H1 (cell line): ENCODE measurements at regions not wholly inside any gene's neighbourhood (a gene's known extent, or its start where the extent isn't known, plus 50 kb on each side); places are given as distances from the start of the nearest gene placed in this dataset.

Experiments used
- CTCF ChIA-PET: fragments of 300-600 bp; sonication (Branson Sonifier 250); formaldehyde crosslinking; loops from one replicate; lab custom pipeline; 2021; ENCODE audit not compliant: partially characterized antibody; lab: Charles Lee
- POLR2A ChIA-PET: fragments of 300-600 bp; sonication (Branson Sonifier 250); formaldehyde crosslinking; loops from one replicate; lab custom pipeline; 2021; ENCODE audit warnings: inconsistent platforms; ENCODE audit not compliant: partially characterized antibody; lab: Charles Lee
- DNase-seq, 2 experiments: peaks; one replicate each; pipeline versions ENCODE4 v3.0.0 to v3.0.0-alpha.2; 2010 to 2022; ENCODE audit warnings: low spot score in 2 of 2, low read depth in 1 of 2, mixed read lengths in 1 of 2
- FAIRE-seq: peaks from 2 replicates; lab custom pipeline; 2011; peaks lifted over from hg19 to GRCh38; lab: Jason Lieb, UNC
- H2AFZ ChIP-seq: 2 replicates; pipeline ENCODE4 v1.8.1; 2012; ENCODE audit warnings: low read length, inconsistent platforms
- H2AK5ac ChIP-seq: 2 replicates; pipeline ENCODE4 v1.6.1; 2013; ENCODE audit warnings: low read depth, low read length
- H2BK120ac ChIP-seq: replicated peaks from 2 replicates; pipeline ENCODE3; 2013; ENCODE audit warnings: low read depth, low read length, inconsistent platforms
- H2BK12ac ChIP-seq: 2 replicates; pipeline ENCODE4 v1.6.1; 2013; ENCODE audit warnings: low read depth, low read length
- H2BK15ac ChIP-seq: 2 replicates; pipeline ENCODE4 v1.6.1; 2013; ENCODE audit warnings: low read length
- H2BK20ac ChIP-seq: 2 replicates; pipeline ENCODE4 v1.6.1; 2013; ENCODE audit warnings: low read length
- H2BK5ac ChIP-seq: 2 replicates; pipeline ENCODE4 v1.6.1; 2013; ENCODE audit warnings: low read depth, low read length
- H3K14ac ChIP-seq: 2 replicates; pipeline ENCODE4 v1.6.1; 2013; ENCODE audit warnings: inconsistent platforms; ENCODE audit not compliant: insufficient read length
- H3K18ac ChIP-seq: 2 replicates; pipeline ENCODE4 v1.6.1; 2013; ENCODE audit warnings: low read length; ENCODE audit errors: extremely low read depth
- H3K23ac ChIP-seq: 2 replicates; pipeline ENCODE4 v1.6.1; 2013; ENCODE audit warnings: inconsistent platforms; ENCODE audit not compliant: insufficient read length
- H3K23me2 ChIP-seq: 2 replicates; pipeline ENCODE4 v1.6.1; 2013; ENCODE audit warnings: low read depth, low read length
- H3K27ac ChIP-seq: 2 replicates; pipeline ENCODE4 v1.6.1; 2011; ENCODE audit warnings: low read depth, low read length, inconsistent platforms
- H3K27me3 ChIP-seq, 4 experiments: replicated peaks in 1 of 4; 1 replicate in 1 of 4; 2 replicates in 3 of 4; pipeline versions ENCODE4 v1.6.1 to v1.8.1; 2011 to 2013; ENCODE audit warnings: low read length in 3 of 4, mild to moderate bottlenecking in 3 of 4, inconsistent platforms in 2 of 4, mixed read lengths in 2 of 4, moderate library complexity in 1 of 4; ENCODE audit not compliant: control insufficient read depth in 3 of 4, insufficient read depth in 3 of 4; ENCODE audit errors: extremely low read depth in 1 of 4
- H3K36me3 ChIP-seq, 4 experiments: 2 replicates each; pipeline versions ENCODE4 v1.6.1 to v1.8.1; 2011 to 2013; ENCODE audit warnings: mild to moderate bottlenecking in 4 of 4, low read length in 3 of 4, moderate library complexity in 2 of 4, control low read depth in 1 of 4, inconsistent platforms in 1 of 4; ENCODE audit not compliant: insufficient read depth in 4 of 4, control insufficient read depth in 2 of 4
- H3K4ac ChIP-seq: replicated peaks from 2 replicates; pipeline ENCODE3; 2013; ENCODE audit warnings: low read length, low read depth, mixed read lengths, inconsistent platforms; ENCODE audit not compliant: insufficient read length
- H3K4me1 ChIP-seq, 4 experiments: replicated peaks in 1 of 4; 1 replicate in 1 of 4; 2 replicates in 3 of 4; pipeline versions ENCODE4 v1.6.1 to v1.8.1; 2011 to 2013; ENCODE audit warnings: low read length in 3 of 4, inconsistent platforms in 2 of 4, mixed read lengths in 1 of 4; ENCODE audit not compliant: insufficient read depth in 4 of 4, control insufficient read depth in 3 of 4
- H3K4me2 ChIP-seq, 2 experiments: 2 replicates each; pipeline versions ENCODE4 v1.6.1 to v1.8.1; 2011 to 2013; ENCODE audit warnings: low read depth in 2 of 2, low read length in 2 of 2, control low read depth in 1 of 2, inconsistent platforms in 1 of 2, mild to moderate bottlenecking in 1 of 2; ENCODE audit not compliant: insufficient read depth in 1 of 2
- H3K4me3 ChIP-seq, 4 experiments: fragments of 200-600, 300-600 bp in 1 of 4; sonication (generic), shearing (Covaris generic), sonication (Bioruptor Twin) in 1 of 4; 2 replicates each; pipeline versions ENCODE4 v1.5.1 to v1.8.1; 2011 to 2016; ENCODE audit warnings: low read length in 4 of 4, low read depth in 3 of 4, control low read depth in 2 of 4, inconsistent platforms in 2 of 4, mild to moderate bottlenecking in 2 of 4, mixed read lengths in 1 of 4, moderate library complexity in 1 of 4; ENCODE audit not compliant: insufficient read depth in 2 of 4; ENCODE audit errors: extremely low read depth in 1 of 4
- H3K56ac ChIP-seq: replicated peaks from 2 replicates; pipeline ENCODE3; 2013; ENCODE audit warnings: low read depth, mild to moderate bottlenecking, mixed read lengths, low read length, inconsistent platforms; ENCODE audit not compliant: insufficient read length
- H3K79me1 ChIP-seq: 2 replicates; pipeline ENCODE4 v1.6.1; 2013; ENCODE audit warnings: low read depth, low read length, control low read depth
- H3K79me2 ChIP-seq, 2 experiments: 2 replicates each; pipeline versions ENCODE4 v1.6.1 to v1.8.1; 2012 to 2013; ENCODE audit warnings: low read length in 2 of 2, mild to moderate bottlenecking in 2 of 2, inconsistent platforms in 1 of 2; ENCODE audit not compliant: insufficient read depth in 2 of 2, control insufficient read depth in 1 of 2
- H3K9ac ChIP-seq, 4 experiments: replicated peaks in 1 of 4; 1 replicate in 1 of 4; 2 replicates in 3 of 4; pipeline versions ENCODE4 v1.6.1 to v1.8.1; 2011 to 2013; ENCODE audit warnings: low read depth in 3 of 4, low read length in 3 of 4, control low read depth in 2 of 4, mild to moderate bottlenecking in 2 of 4, moderate library complexity in 2 of 4, inconsistent platforms in 1 of 4; ENCODE audit errors: extremely low read depth in 1 of 4
- H3K9me3 ChIP-seq, 2 experiments: 2 replicates each; pipeline versions ENCODE4 v1.6.1 to v1.8.1; 2012 to 2013; ENCODE audit warnings: mild to moderate bottlenecking in 2 of 2, moderate library complexity in 2 of 2, control low read depth in 1 of 2, inconsistent platforms in 1 of 2, low read depth in 1 of 2, low read length in 1 of 2, mixed read lengths in 1 of 2; ENCODE audit not compliant: insufficient read depth in 2 of 2
- H4K20me1 ChIP-seq, 2 experiments: replicated peaks in 1 of 2; 2 replicates each; pipeline versions ENCODE3 to v1.8.1; 2011 to 2013; ENCODE audit warnings: inconsistent platforms in 2 of 2, low read length in 2 of 2, mild to moderate bottlenecking in 1 of 2; ENCODE audit not compliant: insufficient read depth in 2 of 2, control insufficient read depth in 1 of 2
- H4K5ac ChIP-seq: 2 replicates; pipeline ENCODE4 v1.6.1; 2013; ENCODE audit warnings: low read length, low read depth, mixed read lengths, inconsistent platforms; ENCODE audit not compliant: insufficient read length
- H4K8ac ChIP-seq: 2 replicates; pipeline ENCODE4 v1.8.0; 2013; ENCODE audit warnings: mild to moderate bottlenecking, moderate library complexity, low read length, inconsistent platforms; ENCODE audit not compliant: insufficient read depth; ENCODE audit errors: extremely low read depth
- H4K91ac ChIP-seq: replicated peaks from 2 replicates; pipeline ENCODE3; 2013; ENCODE audit warnings: low read length, mixed read lengths, inconsistent platforms; ENCODE audit not compliant: insufficient read length
- CHD2 ChIP-seq: IDR thresholded peaks from 2 replicates; pipeline ENCODE4 v1.6.1; 2012; ENCODE audit warnings: low read length, improper control_type of control experiment
- CTBP2 ChIP-seq: IDR thresholded peaks from 2 replicates; pipeline ENCODE4 v1.7.0; 2011; ENCODE audit warnings: borderline replicate concordance, mild to moderate bottlenecking, moderate library complexity, mixed read lengths, low read length; ENCODE audit not compliant: insufficient read depth, insufficient read length
- CTCF ChIP-seq, 3 experiments: IDR thresholded peaks; 1 replicate in 2 of 3; 2 replicates in 1 of 3; pipeline versions ENCODE4 v1.5.1 to v1.6.1; 2011; ENCODE audit warnings: low read length in 3 of 3, mild to moderate bottlenecking in 3 of 3, inconsistent platforms in 2 of 3, low read depth in 1 of 3, moderate library complexity in 1 of 3; ENCODE audit not compliant: insufficient read depth in 1 of 3; ENCODE audit errors: control extremely low read depth in 1 of 3
- EGR1 ChIP-seq: IDR thresholded peaks from 2 replicates; pipeline ENCODE4 v1.6.1; 2011; ENCODE audit warnings: low read depth, low read length, borderline replicate concordance
- RAD21 ChIP-seq, 2 experiments: IDR thresholded peaks in 1 of 2; conservative IDR thresholded peaks in 1 of 2; 2 replicates each; pipeline ENCODE4 v1.6.1; 2011; ENCODE audit warnings: low read depth in 2 of 2, low read length in 2 of 2, improper control_type of control experiment in 1 of 2, inconsistent platforms in 1 of 2, mild to moderate bottlenecking in 1 of 2, moderate library complexity in 1 of 2
- WGBS, 2 experiments: shearing (Covaris generic) in 1 of 2; methylation state at CpG; one replicate each; pipeline versions ENCODE4 v1.1.6 to v1.1.7; 2013 to 2015; ENCODE audit warnings: low lambda C conversion rate in 2 of 2, mixed read lengths in 2 of 2, inconsistent platforms in 1 of 2, low coverage in 1 of 2, missing lambda C conversion rate in 1 of 2; ENCODE audit not compliant: insufficient replicate concordance in 2 of 2, insufficient coverage in 1 of 2, insufficient read length in 1 of 2; ENCODE audit errors: extremely low coverage in 1 of 2, missing lambda C conversion rate in 1 of 2; 5-methylcytosine and 5-hydroxymethylcytosine counted together

GRCh38 chr9:73269430-73270101, 117.9 kb downstream of the ANXA1 start:
- Histone ChIP-seq H3K18ac (no peak overlapping the region), H3K9me3 (no peaks in the 10 kb centered on the region), H2BK15ac (no peak overlapping the region)
- no peak for TF ChIP-seq CTBP2
- TF ChIP-seq EGR1: no peak
- TF ChIP-seq RAD21 (IDR thresholded peaks at IDR 0.05 in 1 of 2, conservative IDR thresholded peaks at IDR 0.05 in 1 of 2; ENCODE audit: low read depth in 2 of 2, low read length in 2 of 2): peak; percentile 43 to 58
- peak in 1 of 3 experiments; percentile 16; a peak in 1 of 4 replicates for TF ChIP-seq CTCF (IDR thresholded peaks at IDR 0.05; ENCODE audit: control extremely low read depth in 1 of 3, insufficient read depth in 1 of 3, low read depth in 1 of 3, low read length in 3 of 3)
- TF ChIP-seq CHD2: no peak
- TF ChIP-seq, all 59 proteins: peak for 2
- no peaks in the 10 kb centered on the region for H3K79me2 ChIP-seq
- no peak overlapping the region for H2BK12ac ChIP-seq
- no peaks in the 10 kb centered on the region for H3K27me3 ChIP-seq
- H3K14ac ChIP-seq: no peak overlapping the region
- no peaks in the 10 kb centered on the region for H3K23me2 ChIP-seq
- no peak overlapping the region for H4K91ac ChIP-seq
- peaks cover 0 to 4% (median 0%) of the 10 kb centered on the region in 4 experiments; a peak in 1 of 7 replicates for H3K4me1 ChIP-seq
- no peak overlapping the region for H3K56ac ChIP-seq
- no peak overlapping the region for H2AK5ac ChIP-seq
- no peak overlapping the region for H3K4ac ChIP-seq
- no peaks in the 10 kb centered on the region for H3K36me3 ChIP-seq
- H2BK120ac ChIP-seq: no peak overlapping the region
- H3K4me2 ChIP-seq: no peak overlapping the region
- no peak overlapping the region for H3K27ac ChIP-seq
- H2BK20ac ChIP-seq: no peak overlapping the region
- no peak overlapping the region for H2BK5ac ChIP-seq
- H2AFZ ChIP-seq: peak overlapping the region; percentile 72; the same call in 1 of the 2 replicates
- 48% methylated on average over 4 of the region's 4 CpGs; no CpG with 5 or more reads in 1 of the 2 experiments for WGBS, 2 experiments
- no peak overlapping the region for H3K23ac ChIP-seq
- no peaks in the 10 kb centered on the region for H4K20me1 ChIP-seq
- H4K5ac ChIP-seq: no peak overlapping the region
- no peak overlapping the region for H3K4me3 ChIP-seq
- DNase-seq: no peak
- no peaks in the 10 kb centered on the region for H3K79me1 ChIP-seq
- POLR2A ChIA-PET: no interaction called here
- CTCF ChIA-PET: interaction anchor here (0.7 to 4.4 kb wide), 22 partner anchors 9 to 1312 kb away, joined by 3 to 24 read pairs (median 3); no protein-coding TSS in a partner anchor
- peak; percentile 60 for FAIRE-seq
- H3K9ac ChIP-seq: no peak overlapping the region
- H4K8ac ChIP-seq: no peak overlapping the region
